Esophagus muscularis mucosa (tissue), 4 donors: ENCODE measurements at regions not wholly inside any gene's neighbourhood (a gene's known extent, or its start where the extent isn't known, plus 50 kb on each side); places are given as distances from the start of the nearest gene placed in this dataset.
"Not testable (repeated sequence)": the region's sequence is repeated elsewhere in the genome, so short reads cannot be mapped to it uniquely, and the experiment has no call there.

Source experiments
- DNase-seq: peaks from one replicate; pipeline ENCODE4 v3.0.0-alpha.2; 2017; ENCODE audit errors: extremely low spot score
- H3K27ac ChIP-seq, 4 donors: fragments of 200-600 bp; sonication (generic); replicated peaks in 1 of 4; 1 replicate in 3 of 4; 2 replicates in 1 of 4; pipeline ENCODE4 v1.5.1; 2016 to 2019; ENCODE audit warnings: mild to moderate bottlenecking in 1 of 4
- H3K27me3 ChIP-seq, 4 donors: fragments of 200-600 bp; sonication (generic); one replicate each; pipeline versions ENCODE4 v1.5.1 to v1.6.0; 2016 to 2019
- H3K36me3 ChIP-seq, 4 donors: fragments of 200-600 bp; sonication (generic); one replicate each; pipeline ENCODE4 v1.5.1; 2016 to 2019
- H3K4me1 ChIP-seq, 4 donors: fragments of 200-600 bp; sonication (generic); one replicate each; pipeline ENCODE4 v1.5.1; 2016 to 2019
- H3K4me3 ChIP-seq, 4 donors: fragments of 200-600 bp; sonication (generic); 1 replicate in 2 of 4; 2 replicates in 2 of 4; pipeline ENCODE4 v1.5.1; 2016 to 2019; ENCODE audit warnings: mild to moderate bottlenecking in 4 of 4, moderate library complexity in 1 of 4
- H3K9me3 ChIP-seq, 4 donors: fragments of 200-600 bp; sonication (generic); 1 replicate in 3 of 4; 2 replicates in 1 of 4; pipeline ENCODE4 v1.5.1; 2016 to 2019
- CTCF ChIP-seq, 3 experiments: fragments of 200-600 bp in 2 of 3; fragments of 450-650 bp in 1 of 3; sonication (generic) in 2 of 3; IDR thresholded peaks; one replicate each; pipeline ENCODE4 v1.5.1; 2017 to 2019; ENCODE audit warnings: antibody characterized with exemption in 3 of 3, mild to moderate bottlenecking in 2 of 3, moderate library complexity in 1 of 3
- EP300 ChIP-seq: sonication (generic); formaldehyde crosslinking; IDR thresholded peaks from one replicate; pipeline ENCODE4 v1.6.1; 2017; ENCODE audit warnings: antibody characterized with exemption
- POLR2A ChIP-seq: fragments of 450-650 bp; IDR thresholded peaks from one replicate; pipeline ENCODE4 v1.6.1; 2017; ENCODE audit warnings: antibody characterized with exemption, moderate library complexity, mild to moderate bottlenecking, low read depth
- POLR2AphosphoS5 ChIP-seq, 2 donors: sonication (generic); formaldehyde crosslinking; IDR thresholded peaks; one replicate each; pipeline ENCODE4 v1.6.1; 2017; ENCODE audit warnings: antibody characterized with exemption in 2 of 2
- WGBS: methylation state at CpG from one replicate; pipeline ENCODE4 v1.1.5; 2018; 5-methylcytosine and 5-hydroxymethylcytosine counted together
- intact Hi-C: fragments of 100-400 bp; cut with DNase I; formaldehyde crosslinking; loops from one replicate; pipeline ENCODE4 v1.15.1; 2023

GRCh38 chr5:57717555-57717954 is 234.9 kb upstream of the ACTBL2 start:
- no peak overlapping the region for H3K27ac ChIP-seq
- intact Hi-C loops: no loop called here
- no peak for DNase-seq
- no peaks in the 10 kb centered on the region for H3K36me3 ChIP-seq
- no peaks in the 10 kb centered on the region for H3K9me3 ChIP-seq
- no peaks in the 10 kb centered on the region for H3K4me1 ChIP-seq
- WGBS: 69% methylated on average over 4 of the region's 4 CpGs
- TF ChIP-seq POLR2A (no peak), POLR2AphosphoS5 (IDR thresholded peaks at IDR 0.05) (no peak), CTCF (IDR thresholded peaks at IDR 0.05) (no peak), EP300 (no peak)
- no peak overlapping the region for H3K4me3 ChIP-seq
- H3K27me3 ChIP-seq: no peaks in the 10 kb centered on the region

DNA sequence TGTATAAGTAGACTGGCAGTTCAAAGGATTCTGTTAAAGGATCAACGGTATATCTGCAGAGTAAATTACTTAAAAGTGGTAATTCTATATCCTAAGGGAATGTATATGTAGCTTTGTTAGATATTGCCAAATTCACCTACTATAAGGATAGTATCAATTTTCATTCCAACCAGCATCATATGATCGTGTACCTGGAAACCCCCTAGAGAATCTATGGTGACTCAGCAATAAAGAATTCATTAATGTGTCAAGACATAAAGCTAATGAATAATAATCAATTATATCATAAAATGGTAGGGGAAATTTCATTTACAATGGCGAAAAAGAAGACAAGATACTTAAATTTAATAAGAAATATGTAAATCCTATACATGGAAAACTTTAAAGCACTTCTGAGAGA is 234.1 kb upstream of the ACTBL2 start:
- no peaks in the 10 kb centered on the region for H3K4me1 ChIP-seq
- H3K4me3 ChIP-seq: no peak overlapping the region
- no peak for DNase-seq
- H3K27ac ChIP-seq: no peak overlapping the region
- H3K36me3 ChIP-seq: no peaks in the 10 kb centered on the region
- 93% methylated on average over 3 of the region's 3 CpGs for WGBS
- H3K9me3 ChIP-seq: no peaks in the 10 kb centered on the region
- intact Hi-C loops: no loop called here
- H3K27me3 ChIP-seq: no peaks in the 10 kb centered on the region
- no peak for TF ChIP-seq EP300
- no peak for TF ChIP-seq CTCF (IDR thresholded peaks at IDR 0.05)
- TF ChIP-seq POLR2A: no peak
- no peak for TF ChIP-seq POLR2AphosphoS5 (IDR thresholded peaks at IDR 0.05)

- no peak overlapping the region for H3K4me3 ChIP-seq
- H3K27me3 ChIP-seq: no peaks in the 10 kb centered on the region
- TF ChIP-seq EP300 (no peak), CTCF (IDR thresholded peaks at IDR 0.05) (no peak), POLR2A (no peak), POLR2AphosphoS5 (IDR thresholded peaks at IDR 0.05) (no peak)
- H3K27ac ChIP-seq: no peak overlapping the region
- no peaks in the 10 kb centered on the region for H3K9me3 ChIP-seq
- H3K4me1 ChIP-seq: peaks cover 0 to under 1% (median 0%) of the 10 kb centered on the region in 4 donors
- H3K36me3 ChIP-seq: no peaks in the 10 kb centered on the region
- intact Hi-C loops: no loop called here
- no peak for DNase-seq
- WGBS: 47% methylated on average over 2 of the region's 2 CpGs
Measured at GRCh38 chr5:57715296-57715695, 232.7 kb upstream of the ACTBL2 start.

DNA sequence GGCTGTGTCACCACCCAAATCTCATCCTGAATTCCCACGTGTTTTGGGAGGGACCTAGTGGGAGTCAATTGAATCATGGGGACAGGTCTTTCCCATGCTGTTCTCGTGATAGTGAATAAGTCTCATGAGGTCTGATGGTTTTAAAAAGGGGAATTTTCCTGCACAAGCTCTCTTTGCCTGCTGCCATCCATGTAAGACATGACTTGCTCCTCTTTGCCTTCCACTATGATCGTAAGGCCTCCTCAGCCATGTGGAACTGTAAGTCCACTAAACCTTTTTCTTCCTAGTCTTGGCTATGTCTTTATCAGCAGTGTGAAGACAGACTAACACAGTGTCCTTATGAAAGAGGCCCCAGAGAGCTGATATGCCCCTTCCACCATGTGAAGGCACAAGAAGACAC is 230.9 kb upstream of the ACTBL2 start:
- H3K27ac ChIP-seq, H3K36me3 ChIP-seq, intact Hi-C loops: not testable (repeated sequence)

GRCh38 chr5:57711946-57712345 is 229.3 kb upstream of the ACTBL2 start:
- intact Hi-C loops: no loop called here
- no peak for DNase-seq
- no peaks in the 10 kb centered on the region for H3K36me3 ChIP-seq
- no peak for TF ChIP-seq POLR2AphosphoS5 (IDR thresholded peaks at IDR 0.05)
- TF ChIP-seq POLR2A: no peak
- no peak for TF ChIP-seq CTCF (IDR thresholded peaks at IDR 0.05)
- no peak for TF ChIP-seq EP300
- H3K4me1 ChIP-seq: peaks cover 0 to 6% (median 1%) of the 10 kb centered on the region in 4 donors
- H3K9me3 ChIP-seq: peaks cover 0 to 4% (median 0%) of the 10 kb centered on the region in 4 donors
- no peak overlapping the region for H3K27ac ChIP-seq
- H3K4me3 ChIP-seq: no peak overlapping the region
- no peaks in the 10 kb centered on the region for H3K27me3 ChIP-seq
- 90% methylated on average over 1 of the region's 1 CpG for WGBS

More for the DNA sequence above, 230.9 kb upstream of the ACTBL2 start:
- DNase-seq, H3K4me3 ChIP-seq, H3K9me3 ChIP-seq, H3K27me3 ChIP-seq, H3K4me1 ChIP-seq: not testable (repeated sequence)
- WGBS: 94% methylated on average over 3 of the region's 3 CpGs
